IMR-90 (cell line): ENCODE measurements at regions not wholly inside any gene's neighbourhood (a gene's known extent, or its start where the extent isn't known, plus 50 kb on each side); places are given as distances from the start of the nearest gene placed in this dataset.

Experiments
- ATAC-seq: fragments of 200-7000 bp; cut with Tn5 transposase; 2 replicates; pipeline ENCODE4 v1.9.1; 2020; ENCODE audit warnings: low read depth, mild to moderate bottlenecking, moderate library complexity
- BruUV-seq: library from RNA; stranded (reverse); fragments of 400-500 nt; replicated peaks from 2 replicates; lab custom pipeline; 2021; lab: Mats Ljungman, UMichigan
- CTCF ChIA-PET: fragments of 300-600 bp; formaldehyde crosslinking; extraction: SDS; loops from one replicate; lab custom pipeline; 2021; ENCODE audit warnings: antibody characterized with exemption; lab: Yijun Ruan, JAX
- POLR2A ChIA-PET: fragments of 300-600 bp; sonication (Branson Sonifier 250); formaldehyde crosslinking; loops from one replicate; lab custom pipeline; 2022; ENCODE audit warnings: antibody characterized with exemption; ENCODE audit not compliant: unreplicated experiment; lab: Charles Lee
- DNase-seq: peaks from one replicate; pipeline ENCODE4 v3.0.0; 2013
- H2AFZ ChIP-seq: replicated peaks from 2 replicates; pipeline ENCODE3; 2013; ENCODE audit warnings: low read length, mild to moderate bottlenecking; ENCODE audit not compliant: poor library complexity
- H2AK5ac ChIP-seq: 2 replicates; pipeline ENCODE4 v1.6.1; 2013; ENCODE audit warnings: low read depth, low read length, inconsistent platforms
- H2AK9ac ChIP-seq: replicated peaks from 2 replicates; pipeline ENCODE3; 2013; ENCODE audit warnings: mild to moderate bottlenecking, low read depth, low read length, moderate library complexity; ENCODE audit not compliant: poor library complexity
- H2BK120ac ChIP-seq: 2 replicates; pipeline ENCODE4 v1.6.1; 2013; ENCODE audit warnings: low read depth, low read length, inconsistent platforms
- H2BK15ac ChIP-seq: 3 replicates; pipeline ENCODE4 v1.6.1; 2013; ENCODE audit warnings: low read depth, low read length, inconsistent platforms
- H2BK20ac ChIP-seq: 2 replicates; pipeline ENCODE4 v1.6.1; 2013; ENCODE audit warnings: low read depth, mild to moderate bottlenecking, inconsistent platforms, low read length, moderate library complexity
- H2BK5ac ChIP-seq: 2 replicates; pipeline ENCODE4 v1.6.1; 2013; ENCODE audit warnings: mild to moderate bottlenecking, low read depth, low read length, inconsistent platforms; ENCODE audit not compliant: poor library complexity, severe bottlenecking
- H3K14ac ChIP-seq: replicated peaks from 2 replicates; pipeline ENCODE4 v1.6.1; 2013; ENCODE audit warnings: low read depth, low read length, inconsistent platforms
- H3K18ac ChIP-seq: 2 replicates; pipeline ENCODE4 v1.6.1; 2013; ENCODE audit warnings: low read depth, low read length, control low read depth
- H3K23ac ChIP-seq: 2 replicates; pipeline ENCODE4 v1.6.1; 2013; ENCODE audit warnings: low read depth, low read length, inconsistent platforms
- H3K27ac ChIP-seq: 2 replicates; pipeline ENCODE4 v1.5.1; 2013; ENCODE audit warnings: mild to moderate bottlenecking, control low read depth, low read length; ENCODE audit not compliant: insufficient read depth
- H3K27me3 ChIP-seq: 2 replicates; pipeline ENCODE4 v1.6.1; 2013; ENCODE audit warnings: low read length; ENCODE audit not compliant: control insufficient read depth, insufficient read depth
- H3K36me3 ChIP-seq: 2 replicates; pipeline ENCODE4 v1.6.1; 2013; ENCODE audit warnings: low read length, mixed read lengths; ENCODE audit not compliant: control insufficient read depth, insufficient read depth
- H3K4ac ChIP-seq: 2 replicates; pipeline ENCODE4 v1.6.1; 2013; ENCODE audit warnings: low read depth, low read length, inconsistent platforms
- H3K4me1 ChIP-seq: 2 replicates; pipeline ENCODE4 v1.6.1; 2013; ENCODE audit warnings: low read length, mixed read lengths; ENCODE audit not compliant: control insufficient read depth, insufficient read depth
- H3K4me2 ChIP-seq: 2 replicates; pipeline ENCODE4 v1.6.1; 2013; ENCODE audit warnings: low read depth, mild to moderate bottlenecking, control low read depth, low read length, moderate library complexity
- H3K4me3 ChIP-seq: 2 replicates; pipeline ENCODE4 v1.5.1; 2013; ENCODE audit warnings: low read depth, mild to moderate bottlenecking, control low read depth, low read length, moderate library complexity; ENCODE audit not compliant: insufficient read depth
- H3K56ac ChIP-seq: 2 replicates; pipeline ENCODE4 v1.6.1; 2013; ENCODE audit warnings: low read length, inconsistent platforms; ENCODE audit not compliant: insufficient read depth; ENCODE audit errors: extremely low read depth
- H3K79me1 ChIP-seq, 2 experiments: 2 replicates each; pipeline ENCODE4 v1.6.1; 2013; ENCODE audit warnings: low read length in 2 of 2, inconsistent platforms in 1 of 2, low read depth in 1 of 2
- H3K9ac ChIP-seq: 2 replicates; pipeline ENCODE4 v1.6.1; 2013; ENCODE audit warnings: low read depth, low read length, control low read depth
- H3K9me1 ChIP-seq: 2 replicates; pipeline ENCODE4 v1.6.1; 2013; ENCODE audit warnings: low read length, inconsistent platforms; ENCODE audit not compliant: insufficient read depth
- H3K9me3 ChIP-seq: 2 replicates; pipeline ENCODE4 v1.6.1; 2013; ENCODE audit warnings: low read length; ENCODE audit not compliant: control insufficient read depth, insufficient read depth
- H4K20me1 ChIP-seq: 2 replicates; pipeline ENCODE4 v1.6.1; 2013; ENCODE audit warnings: low read length, inconsistent platforms; ENCODE audit not compliant: insufficient read depth
- H4K5ac ChIP-seq: 2 replicates; pipeline ENCODE4 v1.6.1; 2013; ENCODE audit warnings: mild to moderate bottlenecking, low read depth, low read length, control low read depth
- H4K8ac ChIP-seq, 2 experiments: 2 replicates each; pipeline ENCODE4 v1.6.1; 2013; ENCODE audit warnings: low read depth in 2 of 2, low read length in 2 of 2, control low read depth in 1 of 2, inconsistent platforms in 1 of 2
- H4K91ac ChIP-seq: 2 replicates; pipeline ENCODE4 v1.6.1; 2013; ENCODE audit warnings: low read depth, low read length, inconsistent platforms; ENCODE audit not compliant: insufficient read depth
- BHLHE40 ChIP-seq: fragments of 150-350 bp; IDR thresholded peaks from 2 replicates; pipeline ENCODE4 v1.6.1; 2016; ENCODE audit warnings: mild to moderate bottlenecking, low read depth, low read length
- CEBPB ChIP-seq: IDR thresholded peaks from 2 replicates; pipeline ENCODE4 v1.6.1; 2012; ENCODE audit warnings: low read depth, low read length, improper control_type of control experiment
- CHD1 ChIP-seq: IDR thresholded peaks from 2 replicates; pipeline ENCODE4 v1.6.1; 2012; ENCODE audit warnings: low read depth, low read length, improper control_type of control experiment
- ELK1 ChIP-seq: fragments of 150-350 bp; IDR thresholded peaks from 2 replicates; pipeline ENCODE4 v1.6.1; 2016; ENCODE audit warnings: low read depth, mild to moderate bottlenecking, low read length, moderate library complexity, borderline replicate concordance
- FOS ChIP-seq: fragments of 150-350 bp; IDR thresholded peaks from 2 replicates; pipeline ENCODE4 v1.6.1; 2016; ENCODE audit warnings: low read depth, low read length
- MAFK ChIP-seq: IDR thresholded peaks from 2 replicates; pipeline ENCODE4 v1.6.1; 2012; ENCODE audit warnings: low read depth, low read length, improper control_type of control experiment
- MXI1 ChIP-seq: IDR thresholded peaks from 2 replicates; pipeline ENCODE4 v1.6.1; 2012; ENCODE audit warnings: low read depth, mild to moderate bottlenecking, low read length, moderate library complexity, borderline replicate concordance
- NFE2L2 ChIP-seq: fragments of 150-350 bp; IDR thresholded peaks from 2 replicates; pipeline ENCODE4 v1.6.1; 2016; ENCODE audit warnings: low read depth, mild to moderate bottlenecking, low read length
- POLR2A ChIP-seq: IDR thresholded peaks from 2 replicates; pipeline ENCODE4 v1.6.1; 2012; ENCODE audit warnings: mild to moderate bottlenecking, low read depth, low read length
- RAD21 ChIP-seq: IDR thresholded peaks from 2 replicates; pipeline ENCODE4 v1.6.1; 2012; ENCODE audit warnings: low read length, improper control_type of control experiment
- RCOR1 ChIP-seq: IDR thresholded peaks from 2 replicates; pipeline ENCODE4 v1.6.1; 2012; ENCODE audit warnings: mild to moderate bottlenecking, low read length, improper control_type of control experiment; ENCODE audit not compliant: insufficient replicate concordance
- RFX5 ChIP-seq: IDR thresholded peaks from 2 replicates; pipeline ENCODE4 v1.8.0; 2012; ENCODE audit warnings: low read depth, mild to moderate bottlenecking, low read length, moderate library complexity
- SMC3 ChIP-seq: fragments of 150-350 bp; IDR thresholded peaks from 2 replicates; pipeline ENCODE4 v1.6.1; 2016; ENCODE audit warnings: low read depth, mild to moderate bottlenecking, antibody characterized with exemption, low read length, moderate library complexity
- USF2 ChIP-seq: fragments of 150-350 bp; IDR thresholded peaks from 2 replicates; pipeline ENCODE4 v1.6.1; 2017; ENCODE audit warnings: mild to moderate bottlenecking, antibody characterized with exemption, low read length, low read depth
- WGBS, 2 experiments: methylation state at CpG; one replicate each; pipeline versions ENCODE4 v1.1.5 to v1.1.7; 2013; ENCODE audit warnings: missing lambda C conversion rate in 2 of 2; ENCODE audit not compliant: insufficient read length in 1 of 2; ENCODE audit errors: extremely low coverage in 2 of 2; 5-methylcytosine and 5-hydroxymethylcytosine counted together
- dilution Hi-C: fragments of 300-500 bp; cut with HindIII; formaldehyde crosslinking; loops from one replicate; pipeline ENCODE4 v1.14.3; 2018; ENCODE audit warnings: low sequenced_read_pairs; ENCODE audit not compliant: unreplicated experiment
- in situ Hi-C: fragments of 300-500 bp; cut with MboI; formaldehyde crosslinking; loops from 3 replicates; pipeline ENCODE4 v1.14.3; 2019; ENCODE audit warnings: low sequenced_read_pairs, inconsistent platforms, mixed read lengths
- intact Hi-C: fragments of 100-400 bp; cut with micrococcal nuclease; formaldehyde crosslinking; loops from 2 replicates; pipeline ENCODE4 v1.10.0; 2022

GRCh38 chr2:75431276-75431675, 129.5 kb downstream of the EVA1A start:
- Histone ChIP-seq H2AK9ac (no peak overlapping the region), H3K9me3 (no peaks in the 10 kb centered on the region), H2AFZ (no peak overlapping the region), H3K14ac (no peak overlapping the region), H2BK15ac (no peak overlapping the region), H2AK5ac (no peak overlapping the region), H4K20me1 (no peaks in the 10 kb centered on the region), H3K36me3 (no peaks in the 10 kb centered on the region), H4K91ac (no peak overlapping the region), H3K56ac (no peak overlapping the region), H2BK5ac (no peak overlapping the region), H3K4me1 (no peaks in the 10 kb centered on the region), H3K27ac (no peak overlapping the region), H2BK120ac (no peak overlapping the region), H4K8ac (no peak overlapping the region), H3K79me1 (no peaks in the 10 kb centered on the region), H3K27me3 (peaks cover 20% of the 10 kb centered on the region), H3K9me1 (no peaks in the 10 kb centered on the region; the same call in 1 of the 2 replicates), H3K9ac (no peak overlapping the region), H3K18ac (no peak overlapping the region), H3K4me3 (no peak overlapping the region), H3K4ac (no peak overlapping the region), H4K5ac (no peak overlapping the region), H3K23ac (no peak overlapping the region), H2BK20ac (no peak overlapping the region), H3K4me2 (no peak overlapping the region)
- DNase-seq (no peak), ATAC-seq (no peak)
- POLR2A ChIA-PET: no interaction called here
- in situ Hi-C loops (no loop called here), intact Hi-C loops (no loop called here), dilution Hi-C loops (no loop called here)
- WGBS, 2 experiments: no CpG with 5 or more reads among the region's 1 CpG
- CTCF ChIA-PET: no interaction called here
- BruUV-seq: no TSS peak
- no peak for TF ChIP-seq POLR2A
- TF ChIP-seq RCOR1: no peak
- no peak for TF ChIP-seq ELK1
- no peak for TF ChIP-seq MAFK
- no peak for TF ChIP-seq NFE2L2
- TF ChIP-seq MXI1: no peak
- TF ChIP-seq BHLHE40: no peak
- no peak for TF ChIP-seq CHD1
- TF ChIP-seq RAD21: no peak
- no peak for TF ChIP-seq USF2
- no peak for TF ChIP-seq SMC3
- no peak for TF ChIP-seq RFX5
- TF ChIP-seq FOS: no peak
- TF ChIP-seq CEBPB: no peak
